Hepatocyte (in vitro differentiated cells): ENCODE measurements at regions not wholly inside any gene's neighbourhood (a gene's known extent, or its start where the extent isn't known, plus 50 kb on each side); places are given as distances from the start of the nearest gene placed in this dataset.

ENCODE experiments used
- CTCF ChIP-seq: fragments of 200-600 bp; sonication (generic); IDR thresholded peaks from 2 replicates; pipeline ENCODE4 v1.5.1; 2016; ENCODE audit warnings: antibody characterized with exemption, mild to moderate bottlenecking; ENCODE audit not compliant: poor library complexity
- EZH2phosphoT487 ChIP-seq: fragments of 200-600 bp; sonication (generic); IDR thresholded peaks from one replicate; pipeline ENCODE4 v1.6.1; 2018; ENCODE audit warnings: antibody characterized with exemption, mild to moderate bottlenecking, low read depth, moderate library complexity; ENCODE audit not compliant: unreplicated experiment, severe bottlenecking

DNA sequence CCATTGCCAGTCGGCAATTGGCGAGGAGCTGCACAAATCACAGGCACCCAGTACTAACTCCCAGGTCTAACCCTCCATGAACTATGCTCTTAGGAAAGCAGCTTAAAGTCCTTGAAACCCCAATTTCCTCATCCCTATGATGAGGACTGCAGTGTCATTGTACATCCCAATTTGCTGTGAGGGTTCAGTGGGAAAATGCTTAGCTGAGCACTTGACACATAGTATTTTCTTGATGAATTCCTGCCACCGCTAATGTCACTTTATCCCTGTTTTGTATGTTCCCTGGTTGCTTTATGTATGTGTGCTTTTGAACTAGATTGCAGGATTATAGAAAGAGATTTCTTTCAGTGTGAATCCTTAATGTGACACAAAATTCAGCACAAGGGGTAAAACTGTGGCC is 161.5 kb upstream of the RBFOX1 start:
- TF ChIP-seq EZH2phosphoT487 = no peak
- no peak for TF ChIP-seq CTCF
